ENCODE measurements at regions not wholly inside any gene's neighbourhood (a gene's known extent, or its start where the extent isn't known, plus 50 kb on each side); places are given as distances from the start of the nearest gene placed in this dataset.

DNA sequence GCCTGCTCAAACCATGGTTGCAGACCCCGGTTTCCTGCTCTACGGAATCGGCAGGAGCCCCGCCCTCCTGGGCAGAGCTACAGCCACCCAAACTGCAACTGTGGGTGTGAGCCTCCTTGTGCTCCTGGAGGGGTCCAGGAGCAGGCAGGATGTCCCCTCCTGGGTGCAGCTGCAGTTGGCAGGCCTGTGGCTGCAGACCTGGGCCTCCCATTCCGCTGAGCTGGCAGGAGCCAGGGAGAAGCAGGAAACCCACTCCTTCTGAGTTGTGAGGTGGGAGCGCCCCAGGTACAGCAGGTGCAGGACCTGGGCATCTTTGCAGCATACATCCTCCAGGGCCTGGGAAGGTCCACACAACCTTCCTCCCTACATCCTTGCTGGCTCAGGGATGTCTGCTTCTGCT lies 578.7 kb upstream of the USP24 start:
- Histone ChIP-seq H4K20me1 (ENCODE audit: insufficient read depth, low read length) (no peaks in the 10 kb centered on the region), H3K4me1 (ENCODE audit: insufficient read depth, low read length) (no peaks in the 10 kb centered on the region), H3K4me3 (replicated peaks in 1 of 3; ENCODE audit: insufficient read depth in 1 of 3, low read depth in 2 of 3, low read length in 3 of 3) (no peak overlapping the region), H2AFZ (ENCODE audit: low read length) (no peak overlapping the region), H3K79me2 (ENCODE audit: insufficient read depth, low read length) (no peaks in the 10 kb centered on the region), H3K9me3 (ENCODE audit: low read length) (no peaks in the 10 kb centered on the region), H3K4me2 (ENCODE audit: low read depth, low read length) (no peak overlapping the region), H3K36me3 (replicated peaks in 1 of 2; ENCODE audit: control insufficient read depth in 1 of 2, insufficient read depth in 2 of 2, low read length in 2 of 2) (no peaks in the 10 kb centered on the region), H3K9ac (ENCODE audit: insufficient read depth, low read depth, low read length) (no peak overlapping the region), H3K27ac (ENCODE audit: extremely low read length, insufficient read depth, low read length) (no peak overlapping the region), H3K27me3 (ENCODE audit: control insufficient read depth in 1 of 2, insufficient read depth in 2 of 2, low read length in 2 of 2) (no peaks in the 10 kb centered on the region)
- in situ Hi-C loops (cut with HindIII; ENCODE audit: extremely low pct_ligation_motif_present, low pct_unique_long_range_greater_than_20kb) (no loop called here), intact Hi-C loops (cut with micrococcal nuclease; ENCODE audit: unreplicated experiment) (no loop called here)
- 11% methylated on average over 5 of the region's 6 CpGs for WGBS (ENCODE audit: low lambda C conversion rate)
- FAIRE-seq, result no peak
- ATAC-seq, result no peak
- TF ChIP-seq TMF1 (CRISPR knock-in tag; IDR thresholded peaks at IDR 0.05; ENCODE audit: low read depth) (no peak), MAFG (CRISPR knock-in tag; IDR thresholded peaks at IDR 0.05) (no peak), RFX3 (CRISPR knock-in tag; IDR thresholded peaks at IDR 0.05) (no peak), ZNF761 (CRISPR knock-in tag; conservative IDR thresholded peaks at IDR 0.05) (no peak), ATF7-NPFF (CRISPR knock-in tag; IDR thresholded peaks at IDR 0.05; ENCODE audit: low read depth) (no peak), ZNF205 (CRISPR knock-in tag; IDR thresholded peaks at IDR 0.05) (no peak), ISL2 (CRISPR knock-in tag; IDR thresholded peaks at IDR 0.05) (no peak), TBP (CRISPR knock-in tag; IDR thresholded peaks at IDR 0.05) (no peak), SIN3B (IDR thresholded peaks at IDR 0.05; ENCODE audit: low read length) (no peak), SMAD3 (CRISPR knock-in tag; IDR thresholded peaks at IDR 0.05) (no peak), PRMT3 (CRISPR knock-in tag; IDR thresholded peaks at IDR 0.05; ENCODE audit: borderline replicate concordance, low read depth) (no peak), HDAC6 (IDR thresholded peaks at IDR 0.05; ENCODE audit: low read depth, low read length) (no peak)
- TF ChIP-seq, protein P1, sequence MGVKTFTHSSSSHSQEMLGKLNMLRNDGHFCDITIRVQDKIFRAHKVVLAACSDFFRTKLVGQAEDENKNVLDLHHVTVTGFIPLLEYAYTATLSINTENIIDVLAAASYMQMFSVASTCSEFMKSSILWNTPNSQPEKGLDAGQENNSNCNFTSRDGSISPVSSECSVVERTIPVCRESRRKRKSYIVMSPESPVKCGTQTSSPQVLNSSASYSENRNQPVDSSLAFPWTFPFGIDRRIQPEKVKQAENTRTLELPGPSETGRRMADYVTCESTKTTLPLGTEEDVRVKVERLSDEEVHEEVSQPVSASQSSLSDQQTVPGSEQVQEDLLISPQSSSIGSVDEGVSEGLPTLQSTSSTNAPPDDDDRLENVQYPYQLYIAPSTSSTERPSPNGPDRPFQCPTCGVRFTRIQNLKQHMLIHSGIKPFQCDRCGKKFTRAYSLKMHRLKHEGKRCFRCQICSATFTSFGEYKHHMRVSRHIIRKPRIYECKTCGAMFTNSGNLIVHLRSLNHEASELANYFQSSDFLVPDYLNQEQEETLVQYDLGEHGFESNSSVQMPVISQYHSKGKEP (CRISPR knock-in tag; IDR thresholded peaks at IDR 0.05), result no peak
- TF ChIP-seq, protein P2, sequence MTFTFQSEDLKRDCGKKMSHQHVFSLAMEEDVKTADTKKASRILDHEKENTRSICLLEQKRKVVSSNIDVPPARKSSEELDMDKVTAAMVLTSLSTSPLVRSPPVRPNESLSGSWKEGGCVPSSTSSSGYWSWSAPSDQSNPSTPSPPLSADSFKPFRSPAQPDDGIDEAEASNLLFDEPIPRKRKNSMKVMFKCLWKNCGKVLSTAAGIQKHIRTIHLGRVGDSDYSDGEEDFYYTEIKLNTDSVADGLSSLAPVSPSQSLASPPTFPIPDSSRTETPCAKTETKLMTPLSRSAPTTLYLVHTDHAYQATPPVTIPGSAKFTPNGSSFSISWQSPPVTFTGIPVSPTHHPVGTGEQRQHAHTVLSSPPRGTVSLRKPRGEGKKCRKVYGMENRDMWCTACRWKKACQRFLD (CRISPR knock-in tag; IDR thresholded peaks at IDR 0.05; ENCODE audit: borderline replicate concordance), result no peak
- no TSS peak for BruUV-seq (replicated peaks)
- ChIA-PET POLR2A (no interaction called here), CTCF (ENCODE audit: low intra/inter-chr PET ratio, low total read pairs) (no interaction called here)
- no peak for DNase-seq (ENCODE audit: low spot score)
